ENCODE measurements at regions not wholly inside any gene's neighbourhood (a gene's known extent, or its start where the extent isn't known, plus 50 kb on each side); places are given as distances from the start of the nearest gene placed in this dataset.

DNA sequence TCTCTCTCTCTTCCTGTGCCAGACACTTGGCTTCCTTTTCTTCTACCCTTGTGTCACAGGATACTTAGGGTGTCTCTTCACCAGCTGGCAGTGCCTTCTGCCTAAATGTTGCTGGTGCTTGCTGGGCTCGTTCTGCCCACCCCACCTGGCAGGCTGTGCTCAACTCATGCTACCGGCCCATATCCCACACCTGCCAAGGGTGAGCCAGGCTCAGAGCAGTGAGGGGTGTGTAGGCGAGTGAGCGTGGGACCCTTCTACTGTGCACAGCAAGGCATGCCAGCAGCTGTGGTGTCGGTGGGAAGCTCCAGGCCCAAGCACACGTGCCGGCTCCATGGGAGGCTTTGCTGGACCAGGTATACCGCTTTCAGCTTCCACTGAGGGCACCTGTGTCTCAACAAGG is 1626.7 kb upstream of the ACO1 start:
- ATAC-seq: no peak
- Histone ChIP-seq H3K27ac (no peak overlapping the region), H3K27me3 (no peaks in the 10 kb centered on the region), H3K9me3 (peaks cover 0 to 5% of the 10 kb centered on the region in 2 donors), H3K36me3 (no peaks in the 10 kb centered on the region), H3K4me3 (no peak overlapping the region), H3K4me1 (no peaks in the 10 kb centered on the region)
- peak in 1 of 4 donors; percentile 37 for DNase-seq
- TF ChIP-seq, protein P1, sequence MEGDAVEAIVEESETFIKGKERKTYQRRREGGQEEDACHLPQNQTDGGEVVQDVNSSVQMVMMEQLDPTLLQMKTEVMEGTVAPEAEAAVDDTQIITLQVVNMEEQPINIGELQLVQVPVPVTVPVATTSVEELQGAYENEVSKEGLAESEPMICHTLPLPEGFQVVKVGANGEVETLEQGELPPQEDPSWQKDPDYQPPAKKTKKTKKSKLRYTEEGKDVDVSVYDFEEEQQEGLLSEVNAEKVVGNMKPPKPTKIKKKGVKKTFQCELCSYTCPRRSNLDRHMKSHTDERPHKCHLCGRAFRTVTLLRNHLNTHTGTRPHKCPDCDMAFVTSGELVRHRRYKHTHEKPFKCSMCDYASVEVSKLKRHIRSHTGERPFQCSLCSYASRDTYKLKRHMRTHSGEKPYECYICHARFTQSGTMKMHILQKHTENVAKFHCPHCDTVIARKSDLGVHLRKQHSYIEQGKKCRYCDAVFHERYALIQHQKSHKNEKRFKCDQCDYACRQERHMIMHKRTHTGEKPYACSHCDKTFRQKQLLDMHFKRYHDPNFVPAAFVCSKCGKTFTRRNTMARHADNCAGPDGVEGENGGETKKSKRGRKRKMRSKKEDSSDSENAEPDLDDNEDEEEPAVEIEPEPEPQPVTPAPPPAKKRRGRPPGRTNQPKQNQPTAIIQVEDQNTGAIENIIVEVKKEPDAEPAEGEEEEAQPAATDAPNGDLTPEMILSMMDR (IDR thresholded peaks at IDR 0.05): no peak
- intact Hi-C loops (cut with DNase I): no loop called here

DNA sequence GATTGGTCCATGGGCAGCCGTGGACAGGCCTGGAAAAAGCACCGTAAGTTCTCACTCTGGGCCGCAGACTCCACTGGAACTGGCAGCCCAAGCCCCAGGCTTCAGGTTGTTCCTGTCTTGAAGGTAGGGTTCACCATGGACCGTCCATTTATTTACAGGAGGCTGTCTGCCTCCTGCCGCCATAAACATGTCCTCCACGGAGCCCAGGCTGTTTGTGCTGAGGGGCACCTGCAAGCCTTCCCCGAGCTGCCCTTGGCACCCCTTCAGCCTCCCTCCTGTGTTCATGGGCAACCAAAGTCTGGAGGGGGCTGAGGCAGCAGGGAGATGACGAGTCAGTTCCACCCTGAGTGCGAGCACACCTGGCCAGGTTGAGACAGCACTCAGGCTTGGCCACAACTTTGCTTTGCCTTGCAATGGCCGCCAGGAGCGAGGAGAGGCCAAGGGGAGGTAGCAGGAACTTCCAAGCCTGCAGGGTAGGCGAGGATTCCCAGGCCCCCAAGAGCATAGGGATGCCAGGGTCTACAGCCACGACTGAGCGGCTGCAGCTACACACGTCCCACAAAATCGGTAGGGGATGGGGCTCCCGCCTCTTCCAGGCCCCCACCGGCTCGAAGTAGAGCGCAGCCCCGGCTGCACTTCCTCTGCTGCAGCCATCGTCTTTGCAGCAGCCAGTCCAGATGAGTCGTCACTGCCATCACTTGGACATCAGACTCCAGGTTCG is 1625.6 kb upstream of the ACO1 start:
- TF ChIP-seq, protein P1 (IDR thresholded peaks at IDR 0.05): no peak
- Histone ChIP-seq H3K4me3 (no peak overlapping the region), H3K36me3 (no peaks in the 10 kb centered on the region), H3K4me1 (no peaks in the 10 kb centered on the region), H3K27me3 (no peaks in the 10 kb centered on the region), H3K27ac (no peak overlapping the region), H3K9me3 (peaks cover 0 to 5% of the 10 kb centered on the region in 2 donors)
- ATAC-seq (no peak), DNase-seq (peak in 1 of 4 donors; percentile 65)
- intact Hi-C loops (cut with DNase I): no loop called here

DNA sequence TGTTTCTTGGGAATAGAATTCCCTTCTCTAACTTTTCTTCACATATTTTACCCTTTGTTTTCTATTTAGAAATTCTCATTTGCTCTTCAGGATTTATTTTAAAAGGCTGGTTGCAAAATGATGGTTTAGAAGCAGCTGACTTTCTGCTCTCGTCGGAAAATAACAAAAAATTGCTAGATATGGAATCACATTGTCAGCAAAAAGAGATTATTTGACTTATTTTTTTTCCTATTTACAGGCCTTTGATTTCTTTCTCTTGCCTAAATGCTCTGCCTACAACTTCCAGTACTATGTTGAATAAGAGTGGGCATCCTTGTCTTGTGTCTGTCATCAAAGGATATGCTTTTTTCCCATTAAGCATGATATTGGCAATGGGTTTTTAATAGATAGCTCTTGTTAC is 1619.1 kb upstream of the ACO1 start:
- DNase-seq (no peak), ATAC-seq (no peak)
- H3K9me3 ChIP-seq: no peaks in the 10 kb centered on the region
- H3K27ac ChIP-seq: no peak overlapping the region
- H3K36me3 ChIP-seq: no peaks in the 10 kb centered on the region
- intact Hi-C loops (cut with DNase I): no loop called here
- no peaks in the 10 kb centered on the region for H3K27me3 ChIP-seq
- TF ChIP-seq, protein P1 (IDR thresholded peaks at IDR 0.05): no peak
- no peaks in the 10 kb centered on the region for H3K4me1 ChIP-seq
- no peak overlapping the region for H3K4me3 ChIP-seq

DNA sequence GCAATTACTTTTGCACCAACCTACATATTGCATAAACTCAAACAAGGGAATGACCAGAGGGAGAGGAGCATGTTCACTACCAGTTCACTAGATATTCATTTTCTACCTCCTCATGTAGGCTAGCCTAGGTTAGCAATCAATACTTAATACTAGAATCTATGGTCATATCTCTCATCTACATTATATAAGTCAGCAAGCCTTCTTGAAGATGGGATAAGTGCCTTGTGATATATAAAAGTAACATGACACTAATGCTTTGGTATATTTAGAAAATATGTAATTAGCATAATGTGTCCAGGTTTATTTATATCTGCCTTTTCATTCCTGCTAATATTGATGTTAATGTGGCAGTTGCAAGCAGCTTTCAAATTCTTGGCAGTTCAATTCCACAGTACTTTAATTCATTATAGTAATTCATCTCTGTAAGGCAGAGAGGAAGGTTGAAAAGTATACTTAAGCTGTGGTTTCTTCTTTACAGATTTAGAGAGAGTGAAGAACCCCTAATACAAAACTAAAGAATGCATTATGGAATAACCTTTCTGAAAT is 1613.2 kb upstream of the ACO1 start:
- no peaks in the 10 kb centered on the region for H3K36me3 ChIP-seq
- H3K4me1 ChIP-seq: no peaks in the 10 kb centered on the region
- intact Hi-C loops (cut with DNase I): no loop called here
- ATAC-seq (no peak), DNase-seq (no peak)
- TF ChIP-seq, protein P1 (IDR thresholded peaks at IDR 0.05): no peak
- no peak overlapping the region for H3K27ac ChIP-seq
- no peak overlapping the region for H3K4me3 ChIP-seq
- H3K27me3 ChIP-seq: no peaks in the 10 kb centered on the region
- no peaks in the 10 kb centered on the region for H3K9me3 ChIP-seq

DNA sequence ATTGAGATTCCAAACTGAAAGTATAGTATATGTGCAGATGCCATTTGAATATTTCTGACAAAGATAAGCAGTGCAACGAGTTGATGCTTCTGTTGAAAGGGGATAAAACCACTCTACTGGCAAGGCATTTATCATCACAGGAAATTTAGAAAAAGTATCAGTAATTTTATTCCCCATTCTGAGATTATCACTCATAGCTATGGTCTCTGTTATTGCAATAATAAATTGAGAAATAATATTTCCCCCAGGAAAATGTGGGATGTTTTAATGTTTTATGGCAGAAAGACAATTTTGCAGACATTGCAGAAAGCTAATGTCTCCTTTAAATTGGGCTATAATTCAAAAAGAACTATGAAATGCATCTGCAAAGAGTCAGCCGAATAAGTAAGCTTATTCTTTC is 1612.7 kb upstream of the ACO1 start:
- ATAC-seq: no peak
- H3K4me1 ChIP-seq: no peaks in the 10 kb centered on the region
- no peak overlapping the region for H3K27ac ChIP-seq
- no peak overlapping the region for H3K4me3 ChIP-seq
- no peak for DNase-seq
- intact Hi-C loops (cut with DNase I): no loop called here
- H3K27me3 ChIP-seq: no peaks in the 10 kb centered on the region
- H3K9me3 ChIP-seq: no peaks in the 10 kb centered on the region
- TF ChIP-seq, protein P1 (IDR thresholded peaks at IDR 0.05): no peak
- no peaks in the 10 kb centered on the region for H3K36me3 ChIP-seq
